GM20431 (cell line): ENCODE measurements at regions not wholly inside any gene's neighbourhood (a gene's known extent, or its start where the extent isn't known, plus 50 kb on each side); places are given as distances from the start of the nearest gene placed in this dataset.

Experiments used
- in situ Hi-C: fragments of 300-500 bp; cut with MseI, MboI; formaldehyde crosslinking; loops from one replicate; pipeline ENCODE4 v1.15.0; 2020; ENCODE audit warnings: low sequenced_read_pairs; ENCODE audit not compliant: unreplicated experiment

DNA sequence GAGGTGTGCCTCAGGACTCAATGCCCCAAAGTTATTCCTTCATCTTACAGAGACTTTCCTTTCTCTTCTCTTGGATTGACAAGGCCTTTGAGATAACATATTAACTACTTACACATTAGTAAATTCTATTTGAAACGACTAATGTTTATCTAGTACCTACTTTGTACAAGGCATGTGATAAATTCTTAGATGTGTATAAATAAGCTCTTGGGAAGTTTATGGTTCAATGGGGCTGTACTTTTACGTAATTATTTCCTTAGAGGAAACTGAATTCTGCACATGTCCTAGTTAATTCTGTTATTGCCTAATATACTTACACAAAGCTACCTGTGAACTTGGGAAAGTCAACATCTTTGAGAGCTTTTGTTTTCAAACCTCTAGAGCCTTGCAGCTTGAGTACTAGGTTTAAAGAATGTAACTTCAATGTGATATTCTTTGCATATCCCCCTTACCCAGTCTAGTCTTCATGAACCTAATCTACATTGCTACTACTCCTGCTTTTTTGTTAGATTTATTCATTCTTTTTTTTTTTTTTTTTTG, 58.5 kb upstream of the RAP2B start:
- in situ Hi-C loops = no loop called here

DNA sequence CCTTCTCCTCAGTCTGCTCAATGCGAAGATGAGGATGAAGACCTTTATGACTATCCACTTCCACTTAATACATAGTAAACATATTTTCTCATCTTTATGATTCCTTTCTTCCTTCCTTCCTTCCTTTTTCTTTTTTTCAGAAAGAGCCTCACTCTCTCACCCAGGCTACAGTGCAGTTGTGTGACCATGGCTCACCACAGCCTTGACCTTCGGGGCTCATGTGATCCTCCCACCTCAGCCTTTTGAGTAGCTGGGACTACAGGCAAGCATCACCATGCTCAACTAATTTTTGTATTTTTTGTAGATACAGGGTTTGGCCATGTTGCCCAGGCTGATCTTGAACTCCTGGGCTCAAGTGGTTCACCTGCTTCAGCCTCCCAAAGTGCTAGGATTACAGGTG, 52.0 kb upstream of the RAP2B start:
- in situ Hi-C loops = no loop called here

DNA sequence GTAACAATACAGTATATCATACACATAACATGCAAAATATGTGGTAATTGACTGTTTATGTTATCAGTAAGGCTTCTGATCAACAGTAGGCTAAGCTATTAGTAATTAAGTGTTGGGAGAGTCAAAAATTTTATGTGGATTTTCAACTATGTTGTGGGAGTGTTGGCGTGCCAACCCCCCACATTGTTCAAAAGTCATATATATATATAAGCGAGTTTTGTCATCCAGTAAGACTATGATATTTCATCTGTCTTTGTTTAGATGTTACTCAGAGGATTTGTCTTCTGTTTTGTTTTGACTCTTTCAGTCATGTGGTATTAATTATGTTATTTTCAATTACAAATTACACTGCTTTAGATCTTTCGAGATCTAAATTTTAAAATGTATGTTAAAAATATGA, 51.0 kb upstream of the RAP2B start:
- in situ Hi-C loops = no loop called here
